GM12878 (cell line): ENCODE measurements at regions not wholly inside any gene's neighbourhood (a gene's known extent, or its start where the extent isn't known, plus 50 kb on each side); places are given as distances from the start of the nearest gene placed in this dataset.

Experiments
- BCL11A ChIP-seq: IDR thresholded peaks from 2 replicates; pipeline ENCODE4 v1.6.1; 2011; ENCODE audit warnings: low read depth, low read length
- CTCF ChIP-seq, 3 experiments: IDR thresholded peaks in 2 of 3; conservative IDR thresholded peaks in 1 of 3; 2 replicates each; pipeline ENCODE4 v1.5.1; 2011; ENCODE audit warnings: low read depth in 3 of 3, low read length in 3 of 3, mild to moderate bottlenecking in 3 of 3, control low read depth in 2 of 3, moderate library complexity in 2 of 3, inconsistent platforms in 1 of 3, mixed read lengths in 1 of 3; ENCODE audit not compliant: control insufficient read depth in 2 of 3, insufficient read depth in 1 of 3; ENCODE audit errors: extremely low read depth in 1 of 3
- HCFC1 ChIP-seq: fragments of 150-350 bp; IDR thresholded peaks from 2 replicates; pipeline ENCODE4 v1.6.1; 2014; ENCODE audit warnings: low read length
- RFX5 ChIP-seq: IDR thresholded peaks from 2 replicates; pipeline ENCODE4 v1.6.1; 2011; ENCODE audit warnings: low read depth, low read length, improper control_type of control experiment
- SIN3A ChIP-seq: IDR thresholded peaks from 2 replicates; pipeline ENCODE4 v1.6.1; 2012; ENCODE audit warnings: low read depth, low read length, improper control_type of control experiment
- SMAD1 ChIP-seq: fragments of 450-650 bp; IDR thresholded peaks from 2 replicates; pipeline ENCODE4 v1.6.1; 2018; ENCODE audit warnings: mild to moderate bottlenecking, low read depth; ENCODE audit not compliant: partially characterized antibody
- TAF1 ChIP-seq: IDR thresholded peaks from 2 replicates; pipeline ENCODE4 v1.6.1; 2011; ENCODE audit warnings: mild to moderate bottlenecking, low read depth, low read length, borderline replicate concordance
- YY1 ChIP-seq: IDR thresholded peaks from 2 replicates; pipeline ENCODE4 v1.6.1; 2011; ENCODE audit warnings: low read depth, mild to moderate bottlenecking, low read length
- ZBTB40 ChIP-seq: fragments of 450-650 bp; IDR thresholded peaks from 2 replicates; pipeline ENCODE4 v1.6.1; 2016; ENCODE audit warnings: mild to moderate bottlenecking, moderate library complexity, borderline replicate concordance

GRCh38 chr2:129181433-129181832 is 798.0 kb upstream of the RAB6C start:
- TF ChIP-seq SIN3A (no peak), BCL11A (no peak), CTCF (IDR thresholded peaks at IDR 0.05 in 2 of 3, conservative IDR thresholded peaks at IDR 0.05 in 1 of 3; ENCODE audit: control insufficient read depth in 2 of 3, extremely low read depth in 1 of 3, insufficient read depth in 1 of 3, low read depth in 3 of 3, low read length in 3 of 3) (no peak), YY1 (no peak), RFX5 (no peak), SMAD1 (no peak), ZBTB40 (no peak), TAF1 (no peak), HCFC1 (no peak)
